Vagina (tissue), 2 donors: ENCODE measurements at regions not wholly inside any gene's neighbourhood (a gene's known extent, or its start where the extent isn't known, plus 50 kb on each side); places are given as distances from the start of the nearest gene placed in this dataset.

ENCODE experiments used
- CTCF ChIP-seq, 3 experiments: fragments of 450-650 bp in 2 of 3; fragments of 200-600 bp in 1 of 3; sonication (generic) in 1 of 3; IDR thresholded peaks; one replicate each; pipeline ENCODE4 v1.5.1; 2017 to 2019; ENCODE audit warnings: antibody characterized with exemption in 3 of 3, mild to moderate bottlenecking in 2 of 3, moderate library complexity in 2 of 3
- POLR2A ChIP-seq, 2 donors: fragments of 450-650 bp; IDR thresholded peaks; one replicate each; pipeline ENCODE4 v1.6.1; 2017; ENCODE audit warnings: antibody characterized with exemption in 2 of 2, mild to moderate bottlenecking in 2 of 2, moderate library complexity in 2 of 2

- TF ChIP-seq CTCF (IDR thresholded peaks at IDR 0.05) (no peak), POLR2A (IDR thresholded peaks at IDR 0.05) (no peak)
Observed at GRCh38 chr15:61339516-61339915, 110.4 kb upstream of the RORA start.
